Peyer's patch (tissue), 4 donors: ENCODE measurements at regions not wholly inside any gene's neighbourhood (a gene's known extent, or its start where the extent isn't known, plus 50 kb on each side); places are given as distances from the start of the nearest gene placed in this dataset.

ENCODE experiments used
- DNase-seq, 3 donors: peaks; one replicate each; pipeline ENCODE4 v3.0.0-alpha.2; 2017 to 2019
- H3K27ac ChIP-seq, 4 donors: fragments of 200-600 bp; sonication (generic); one replicate each; pipeline ENCODE4 v1.5.1; 2016 to 2019
- H3K27me3 ChIP-seq, 2 donors: fragments of 200-600 bp; sonication (generic); one replicate each; pipeline ENCODE4 v1.5.1; 2019
- H3K36me3 ChIP-seq, 3 donors: fragments of 200-600 bp; sonication (generic); one replicate each; pipeline ENCODE4 v1.5.1; 2016 to 2019
- H3K4me1 ChIP-seq, 4 donors: fragments of 200-600 bp; sonication (generic); one replicate each; pipeline ENCODE4 v1.5.1; 2016 to 2019
- H3K4me3 ChIP-seq, 4 donors: fragments of 200-600 bp; sonication (generic); 1 replicate in 3 of 4; 2 replicates in 1 of 4; pipeline ENCODE4 v1.5.1; 2016 to 2019; ENCODE audit warnings: mild to moderate bottlenecking in 1 of 4
- H3K9me3 ChIP-seq, 4 donors: fragments of 200-600 bp; sonication (generic); one replicate each; pipeline ENCODE4 v1.5.1; 2016 to 2019; ENCODE audit warnings: mild to moderate bottlenecking in 1 of 4
- CTCF ChIP-seq, 6 experiments: fragments of 450-650 bp in 4 of 6; fragments of 200-600 bp in 2 of 6; sonication (generic) in 1 of 6; IDR thresholded peaks; one replicate each; pipeline ENCODE4 v1.5.1; 2017 to 2019; ENCODE audit warnings: antibody characterized with exemption in 6 of 6, mild to moderate bottlenecking in 3 of 6, moderate library complexity in 1 of 6
- POLR2A ChIP-seq, 2 donors: fragments of 450-650 bp; IDR thresholded peaks; one replicate each; pipeline ENCODE4 v1.5.1; 2017; ENCODE audit warnings: antibody characterized with exemption in 2 of 2, mild to moderate bottlenecking in 2 of 2, moderate library complexity in 2 of 2

DNA sequence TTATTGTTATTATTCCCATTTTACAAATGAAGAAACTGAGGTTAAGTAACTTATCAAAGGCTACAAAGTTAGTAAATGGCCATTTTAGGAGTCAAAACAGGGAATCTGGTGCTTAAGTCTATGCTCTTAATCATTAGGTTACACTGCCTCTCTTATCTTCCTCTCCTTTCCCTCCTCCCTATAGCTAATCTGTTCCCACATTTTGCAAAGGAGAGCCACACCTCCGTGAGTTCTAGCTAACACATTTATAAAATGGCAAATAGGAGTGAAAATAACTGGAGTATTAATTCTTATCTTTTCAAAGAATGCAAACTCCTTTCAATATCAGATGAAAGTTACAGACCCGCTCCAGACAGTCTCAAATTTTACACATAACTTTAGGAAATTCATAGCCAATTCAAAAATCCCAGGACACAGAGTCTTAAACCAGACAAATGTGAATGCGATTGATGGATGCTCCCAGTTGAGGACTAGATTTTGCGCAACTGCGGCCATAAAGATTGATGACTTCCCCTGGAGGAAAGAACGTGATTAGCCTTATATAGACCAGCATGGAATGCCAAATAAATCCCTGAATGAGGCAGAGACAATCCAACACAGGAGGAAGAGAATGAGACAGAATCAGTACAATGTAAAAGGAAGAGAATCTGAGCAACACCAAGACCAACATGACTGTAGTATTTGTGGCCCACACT lies 225.0 kb upstream of the ARID2 start:
- TF ChIP-seq POLR2A (IDR thresholded peaks at IDR 0.05), result no peak
- TF ChIP-seq CTCF (IDR thresholded peaks at IDR 0.05), result no peak
- Histone ChIP-seq H3K4me3 (no peak overlapping the region), H3K36me3 (no peaks in the 10 kb centered on the region), H3K9me3 (no peaks in the 10 kb centered on the region), H3K4me1 (no peaks in the 10 kb centered on the region), H3K27me3 (no peaks in the 10 kb centered on the region), H3K27ac (no peak overlapping the region)
- DNase-seq, result no peak

DNA sequence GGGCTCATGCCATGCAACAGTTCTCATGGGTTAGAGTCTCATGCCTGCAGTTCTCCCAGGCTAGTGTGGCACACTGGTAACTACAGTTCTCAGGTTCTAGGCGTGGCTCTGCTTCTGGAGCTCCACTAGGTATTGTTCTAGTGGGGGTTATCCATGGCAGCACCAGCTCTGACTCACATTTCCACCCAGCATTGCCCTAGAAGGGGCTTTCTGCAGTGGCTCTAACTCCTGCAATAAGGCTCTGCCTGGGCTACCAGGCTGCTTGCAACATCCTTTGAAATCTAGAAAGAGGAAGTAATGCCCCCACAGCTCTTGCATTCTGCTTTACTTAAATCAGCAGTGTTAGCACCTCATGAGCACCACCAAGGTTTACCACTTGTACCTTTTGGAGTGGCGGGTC lies 220.3 kb upstream of the ARID2 start:
- Histone ChIP-seq H3K9me3 (peaks cover 0 to 6% (median 0%) of the 10 kb centered on the region in 4 donors), H3K4me3 (no peak overlapping the region), H3K36me3 (no peaks in the 10 kb centered on the region), H3K27me3 (no peaks in the 10 kb centered on the region), H3K27ac (no peak overlapping the region), H3K4me1 (no peaks in the 10 kb centered on the region)
- TF ChIP-seq CTCF (IDR thresholded peaks at IDR 0.05), result no peak
- no peak for TF ChIP-seq POLR2A (IDR thresholded peaks at IDR 0.05)
- DNase-seq, result no peak

GRCh38 chr12:45509621-45510020 lies 219.9 kb upstream of the ARID2 start:
- TF ChIP-seq POLR2A (IDR thresholded peaks at IDR 0.05) (no peak), CTCF (IDR thresholded peaks at IDR 0.05) (no peak)
- DNase-seq, result no peak
- peaks cover 0 to 6% (median 0%) of the 10 kb centered on the region in 4 donors for H3K9me3 ChIP-seq

GRCh38 chr12:45517381-45517780 lies 212.1 kb upstream of the ARID2 start:
- TF ChIP-seq CTCF (IDR thresholded peaks at IDR 0.05), result no peak
- no peak for TF ChIP-seq POLR2A (IDR thresholded peaks at IDR 0.05)
- Histone ChIP-seq H3K36me3 (no peaks in the 10 kb centered on the region), H3K27me3 (no peaks in the 10 kb centered on the region), H3K27ac (no peak overlapping the region), H3K4me1 (no peaks in the 10 kb centered on the region), H3K4me3 (no peak overlapping the region), H3K9me3 (no peaks in the 10 kb centered on the region)
- DNase-seq, result no peak

More at GRCh38 chr12:45509621-45510020, 219.9 kb upstream of the ARID2 start:
- Histone ChIP-seq H3K4me3 (no peak overlapping the region), H3K4me1 (no peaks in the 10 kb centered on the region), H3K27ac (no peak overlapping the region), H3K36me3 (no peaks in the 10 kb centered on the region), H3K27me3 (no peaks in the 10 kb centered on the region)

DNA sequence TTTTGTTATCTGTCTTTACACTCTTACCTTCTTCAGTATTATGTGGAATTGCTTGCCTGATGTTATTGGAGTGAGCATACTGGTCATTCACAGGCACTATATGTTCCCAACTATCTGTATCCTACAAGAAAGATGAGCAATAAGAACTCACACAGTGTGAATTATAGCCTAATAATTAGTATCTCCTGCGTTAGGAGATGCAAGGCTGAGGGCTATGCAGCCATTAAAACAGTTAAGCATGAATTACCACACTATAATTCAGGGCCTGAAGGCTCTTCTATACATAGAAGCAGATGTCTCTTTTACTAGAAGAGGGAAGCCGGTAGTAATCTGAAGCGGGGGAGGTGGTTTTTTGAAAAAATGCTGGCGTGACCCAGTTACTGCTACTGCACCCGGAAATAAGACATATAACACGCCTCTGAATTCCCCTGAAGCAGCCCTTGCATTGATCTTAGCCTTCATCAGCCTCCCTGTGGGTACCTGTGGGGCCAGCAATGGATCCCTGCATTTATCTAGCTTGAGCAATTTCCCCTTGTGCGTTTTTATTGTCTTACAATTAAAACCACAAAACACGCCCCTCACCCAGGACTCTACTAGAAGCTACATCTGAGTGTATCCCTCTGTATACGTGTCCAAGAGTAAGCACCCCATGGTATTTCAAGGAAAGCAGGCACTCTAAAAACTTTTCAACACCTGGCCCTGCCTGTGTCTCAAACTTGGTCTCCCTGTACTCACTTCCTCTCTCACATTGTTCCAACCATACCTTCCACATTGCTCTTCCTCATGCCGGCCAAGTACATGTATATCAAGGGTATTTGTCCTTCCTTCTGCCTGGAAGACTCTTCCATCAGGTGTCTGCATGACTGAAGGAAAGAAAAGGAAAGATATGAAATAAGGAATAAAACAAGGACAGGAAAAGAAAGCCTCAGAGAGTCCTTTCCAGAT lies 210.9 kb upstream of the ARID2 start:
- H3K36me3 ChIP-seq, result no peaks in the 10 kb centered on the region
- DNase-seq, result no peak
- H3K4me3 ChIP-seq, result no peak overlapping the region
- TF ChIP-seq CTCF (IDR thresholded peaks at IDR 0.05) (no peak), POLR2A (IDR thresholded peaks at IDR 0.05) (no peak)
- H3K9me3 ChIP-seq, result no peaks in the 10 kb centered on the region
- no peaks in the 10 kb centered on the region for H3K4me1 ChIP-seq
- H3K27me3 ChIP-seq, result no peaks in the 10 kb centered on the region
- H3K27ac ChIP-seq, result no peak overlapping the region
